Sigmoid colon (tissue), 3 donors: ENCODE measurements at regions not wholly inside any gene's neighbourhood (a gene's known extent, or its start where the extent isn't known, plus 50 kb on each side); places are given as distances from the start of the nearest gene placed in this dataset.

Experiments used
- POLR2A ChIP-seq, 2 donors: fragments of 450-650 bp; IDR thresholded peaks; one replicate each; pipeline ENCODE4 v1.6.1; 2016; ENCODE audit warnings: antibody characterized with exemption in 2 of 2, mild to moderate bottlenecking in 2 of 2, moderate library complexity in 2 of 2
- TF ChIP-seq, protein P1 (sequence below), 4 experiments: fragments of 450-650 bp in 3 of 4; fragments of 200-600 bp in 1 of 4; IDR thresholded peaks; one replicate each; pipeline ENCODE4 v1.5.1; 2016 to 2019; ENCODE audit warnings: antibody characterized with exemption in 4 of 4, mild to moderate bottlenecking in 3 of 4, moderate library complexity in 2 of 4

GRCh38 chr4:181592221-181592745 is 650.9 kb upstream of the TENM3 start:
- TF ChIP-seq, protein P1, sequence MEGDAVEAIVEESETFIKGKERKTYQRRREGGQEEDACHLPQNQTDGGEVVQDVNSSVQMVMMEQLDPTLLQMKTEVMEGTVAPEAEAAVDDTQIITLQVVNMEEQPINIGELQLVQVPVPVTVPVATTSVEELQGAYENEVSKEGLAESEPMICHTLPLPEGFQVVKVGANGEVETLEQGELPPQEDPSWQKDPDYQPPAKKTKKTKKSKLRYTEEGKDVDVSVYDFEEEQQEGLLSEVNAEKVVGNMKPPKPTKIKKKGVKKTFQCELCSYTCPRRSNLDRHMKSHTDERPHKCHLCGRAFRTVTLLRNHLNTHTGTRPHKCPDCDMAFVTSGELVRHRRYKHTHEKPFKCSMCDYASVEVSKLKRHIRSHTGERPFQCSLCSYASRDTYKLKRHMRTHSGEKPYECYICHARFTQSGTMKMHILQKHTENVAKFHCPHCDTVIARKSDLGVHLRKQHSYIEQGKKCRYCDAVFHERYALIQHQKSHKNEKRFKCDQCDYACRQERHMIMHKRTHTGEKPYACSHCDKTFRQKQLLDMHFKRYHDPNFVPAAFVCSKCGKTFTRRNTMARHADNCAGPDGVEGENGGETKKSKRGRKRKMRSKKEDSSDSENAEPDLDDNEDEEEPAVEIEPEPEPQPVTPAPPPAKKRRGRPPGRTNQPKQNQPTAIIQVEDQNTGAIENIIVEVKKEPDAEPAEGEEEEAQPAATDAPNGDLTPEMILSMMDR (IDR thresholded peaks at IDR 0.05): no peak
- TF ChIP-seq POLR2A (IDR thresholded peaks at IDR 0.05): no peak
